GM21737 (cell line): ENCODE measurements at regions not wholly inside any gene's neighbourhood (a gene's known extent, or its start where the extent isn't known, plus 50 kb on each side); places are given as distances from the start of the nearest gene placed in this dataset.
"Not testable (repeated sequence)": the region's sequence is repeated elsewhere in the genome, so short reads cannot be mapped to it uniquely, and the experiment has no call there.

Experiments
- ATAC-seq: cut with Tn5 transposase; IDR thresholded peaks from one replicate; pipeline ENCODE4 v1.9.1; 2021; ENCODE audit warnings: mild to moderate bottlenecking, moderate library complexity; ENCODE audit not compliant: unreplicated experiment

GRCh38 chr11:134851503-134852224, 439.6 kb upstream of the B3GAT1 start:
- not testable (repeated sequence) for ATAC-seq

GRCh38 chr11:134850566-134850965, 438.5 kb upstream of the B3GAT1 start:
- no peak for ATAC-seq

GRCh38 chr11:134849833-134850232, 437.8 kb upstream of the B3GAT1 start:
- ATAC-seq, result no peak

GRCh38 chr11:134847083-134847715, 435.2 kb upstream of the B3GAT1 start:
- ATAC-seq, result no peak

- no peak for ATAC-seq
Observed at GRCh38 chr11:134846328-134847082, 434.5 kb upstream of the B3GAT1 start.

GRCh38 chr11:134845474-134846327, 433.7 kb upstream of the B3GAT1 start:
- no peak for ATAC-seq

GRCh38 chr11:134844838-134845237, 432.8 kb upstream of the B3GAT1 start:
- no peak for ATAC-seq

GRCh38 chr11:134843735-134844134, 431.7 kb upstream of the B3GAT1 start:
- ATAC-seq, result no peak

- no peak for ATAC-seq
Observed at GRCh38 chr11:134843020-134843419, 431.0 kb upstream of the B3GAT1 start.

GRCh38 chr11:134841972-134842371, 429.9 kb upstream of the B3GAT1 start:
- no peak for ATAC-seq

- no peak for ATAC-seq
Observed at GRCh38 chr11:134841411-134841810, 429.4 kb upstream of the B3GAT1 start.

GRCh38 chr11:134840945-134841344, 428.9 kb upstream of the B3GAT1 start:
- ATAC-seq, result no peak

GRCh38 chr11:134840165-134840564, 428.1 kb upstream of the B3GAT1 start:
- ATAC-seq, result not testable (repeated sequence)

- no peak for ATAC-seq
Observed at GRCh38 chr11:134838708-134839107, 426.7 kb upstream of the B3GAT1 start.

- ATAC-seq, result no peak
Observed at GRCh38 chr11:134837887-134838232, 425.8 kb upstream of the B3GAT1 start.

GRCh38 chr11:134837166-134837886, 425.3 kb upstream of the B3GAT1 start:
- ATAC-seq, result no peak

GRCh38 chr11:134836561-134836960, 424.5 kb upstream of the B3GAT1 start:
- ATAC-seq, result no peak

- no peak for ATAC-seq
Observed at GRCh38 chr11:134835561-134835960, 423.5 kb upstream of the B3GAT1 start.

GRCh38 chr11:134830312-134830711, 418.3 kb upstream of the B3GAT1 start:
- ATAC-seq, result no peak

GRCh38 chr11:134823970-134824369, 411.9 kb upstream of the B3GAT1 start:
- ATAC-seq, result no peak
